BLaER1 (cell line): ENCODE measurements at regions not wholly inside any gene's neighbourhood (a gene's known extent, or its start where the extent isn't known, plus 50 kb on each side); places are given as distances from the start of the nearest gene placed in this dataset.

Experiments used
- H3K27ac ChIP-seq: shearing (Covaris generic); formaldehyde crosslinking; 2 replicates; pipeline ENCODE4 v1.8.1; 2022
- H3K27me3 ChIP-seq: shearing (Covaris generic); formaldehyde crosslinking; 2 replicates; pipeline ENCODE4 v1.8.1; 2022
- H3K36me3 ChIP-seq: shearing (Covaris generic); formaldehyde crosslinking; 2 replicates; pipeline ENCODE4 v1.8.1; 2022
- H3K4me1 ChIP-seq: shearing (Covaris generic); formaldehyde crosslinking; 2 replicates; pipeline ENCODE4 v1.8.1; 2022
- H3K4me2 ChIP-seq: shearing (Covaris generic); formaldehyde crosslinking; 2 replicates; pipeline ENCODE4 v1.8.1; 2022
- H3K4me3 ChIP-seq: shearing (Covaris generic); formaldehyde crosslinking; 2 replicates; pipeline ENCODE4 v1.8.1; 2022
- H3K9ac ChIP-seq: shearing (Covaris generic); formaldehyde crosslinking; 2 replicates; pipeline ENCODE4 v1.8.1; 2022
- H3K9me3 ChIP-seq: shearing (Covaris generic); formaldehyde crosslinking; 2 replicates; pipeline ENCODE4 v1.8.1; 2022
- H4K20me1 ChIP-seq: shearing (Covaris generic); formaldehyde crosslinking; 2 replicates; pipeline ENCODE4 v1.8.1; 2022
- Cebpa-rat ChIP-seq: shearing (Covaris generic); IDR thresholded peaks from 2 replicates; pipeline ENCODE4 v1.8.1; 2022

GRCh38 chr6:2450546-2450945, 205.1 kb upstream of the GMDS start:
- 0 out of 2 replicates have a peak overlapping the region, but pooled peaks have one; percentile 27 for H3K4me2 ChIP-seq
- no peak overlapping the region for H3K4me3 ChIP-seq
- peaks cover 12% of the 10 kb centered on the region; the same call in 1 of the 2 replicates for H3K4me1 ChIP-seq
- TF ChIP-seq Cebpa-rat = no peak
- no peaks in the 10 kb centered on the region for H3K9me3 ChIP-seq
- no peaks in the 10 kb centered on the region for H3K36me3 ChIP-seq
- no peak overlapping the region for H3K27ac ChIP-seq
- H3K27me3 ChIP-seq = no peaks in the 10 kb centered on the region
- no peak overlapping the region for H3K9ac ChIP-seq
- H4K20me1 ChIP-seq = no peaks in the 10 kb centered on the region

- TF ChIP-seq Cebpa-rat = no peak
- Histone ChIP-seq H4K20me1 (no peaks in the 10 kb centered on the region), H3K9me3 (no peaks in the 10 kb centered on the region), H3K4me2 (no peak overlapping the region), H3K4me3 (no peak overlapping the region), H3K36me3 (no peaks in the 10 kb centered on the region), H3K27ac (no peak overlapping the region), H3K4me1 (peaks cover 12% of the 10 kb centered on the region; the same call in 1 of the 2 replicates), H3K27me3 (no peaks in the 10 kb centered on the region), H3K9ac (no peak overlapping the region)
These were observed 204.2 kb upstream of the GMDS start for GRCh38 chr6:2449572-2449940.

- Histone ChIP-seq H3K9ac (no peak overlapping the region), H3K4me2 (no peak overlapping the region), H3K36me3 (no peaks in the 10 kb centered on the region), H4K20me1 (no peaks in the 10 kb centered on the region), H3K27me3 (no peaks in the 10 kb centered on the region), H3K4me1 (peaks cover 12% of the 10 kb centered on the region; the same call in 1 of the 2 replicates), H3K4me3 (no peak overlapping the region), H3K27ac (no peak overlapping the region), H3K9me3 (no peaks in the 10 kb centered on the region)
- TF ChIP-seq Cebpa-rat = no peak
These were observed 203.6 kb upstream of the GMDS start for GRCh38 chr6:2448826-2449571.

- H3K4me1 ChIP-seq = peaks cover 12% of the 10 kb centered on the region; the same call in 1 of the 2 replicates
- H4K20me1 ChIP-seq = no peaks in the 10 kb centered on the region
- no peak overlapping the region for H3K4me3 ChIP-seq
- H3K27ac ChIP-seq = no peak overlapping the region
- H3K9me3 ChIP-seq = no peaks in the 10 kb centered on the region
- no peaks in the 10 kb centered on the region for H3K27me3 ChIP-seq
- H3K36me3 ChIP-seq = no peaks in the 10 kb centered on the region
- H3K9ac ChIP-seq = no peak overlapping the region
- H3K4me2 ChIP-seq = no peak overlapping the region
- TF ChIP-seq Cebpa-rat = no peak
These were observed 202.5 kb upstream of the GMDS start for GRCh38 chr6:2447931-2448330.

GRCh38 chr6:2447318-2447920, 202.0 kb upstream of the GMDS start:
- no peaks in the 10 kb centered on the region for H3K27me3 ChIP-seq
- TF ChIP-seq Cebpa-rat = no peak
- no peak overlapping the region for H3K4me2 ChIP-seq
- no peaks in the 10 kb centered on the region for H4K20me1 ChIP-seq
- no peaks in the 10 kb centered on the region for H3K9me3 ChIP-seq
- no peak overlapping the region for H3K9ac ChIP-seq
- H3K4me1 ChIP-seq = peaks cover 12% of the 10 kb centered on the region; the same call in 1 of the 2 replicates
- H3K27ac ChIP-seq = no peak overlapping the region
- H3K4me3 ChIP-seq = no peak overlapping the region
- no peaks in the 10 kb centered on the region for H3K36me3 ChIP-seq

- no peaks in the 10 kb centered on the region for H3K4me1 ChIP-seq
- H3K9ac ChIP-seq = no peak overlapping the region
- TF ChIP-seq Cebpa-rat = no peak
- no peak overlapping the region for H3K4me3 ChIP-seq
- no peak overlapping the region for H3K27ac ChIP-seq
- H3K27me3 ChIP-seq = no peaks in the 10 kb centered on the region
- H3K9me3 ChIP-seq = no peaks in the 10 kb centered on the region
- H4K20me1 ChIP-seq = no peaks in the 10 kb centered on the region
- H3K36me3 ChIP-seq = no peaks in the 10 kb centered on the region
- H3K4me2 ChIP-seq = no peak overlapping the region
These were observed 196.4 kb upstream of the GMDS start for GRCh38 chr6:2441601-2442475.

- Histone ChIP-seq H3K9ac (no peak overlapping the region), H3K4me3 (no peak overlapping the region), H3K4me1 (no peaks in the 10 kb centered on the region), H3K27me3 (no peaks in the 10 kb centered on the region), H3K36me3 (no peaks in the 10 kb centered on the region), H3K4me2 (no peak overlapping the region), H3K27ac (no peak overlapping the region), H4K20me1 (no peaks in the 10 kb centered on the region), H3K9me3 (no peaks in the 10 kb centered on the region)
- no peak for TF ChIP-seq Cebpa-rat
These were observed 195.1 kb upstream of the GMDS start for GRCh38 chr6:2440516-2440915.

- H3K4me3 ChIP-seq = no peak overlapping the region
- no peaks in the 10 kb centered on the region for H3K9me3 ChIP-seq
- no peaks in the 10 kb centered on the region for H4K20me1 ChIP-seq
- no peaks in the 10 kb centered on the region for H3K4me1 ChIP-seq
- TF ChIP-seq Cebpa-rat = no peak
- no peak overlapping the region for H3K9ac ChIP-seq
- H3K27ac ChIP-seq = no peak overlapping the region
- no peaks in the 10 kb centered on the region for H3K27me3 ChIP-seq
- H3K36me3 ChIP-seq = no peaks in the 10 kb centered on the region
- H3K4me2 ChIP-seq = no peak overlapping the region
These were observed 194.2 kb upstream of the GMDS start for GRCh38 chr6:2439632-2440031.

GRCh38 chr6:2439082-2439481, 193.7 kb upstream of the GMDS start:
- H3K4me3 ChIP-seq = no peak overlapping the region
- H3K27ac ChIP-seq = no peak overlapping the region
- H3K9me3 ChIP-seq = no peaks in the 10 kb centered on the region
- H3K4me1 ChIP-seq = no peaks in the 10 kb centered on the region
- no peak for TF ChIP-seq Cebpa-rat
- no peaks in the 10 kb centered on the region for H4K20me1 ChIP-seq
- H3K9ac ChIP-seq = no peak overlapping the region
- no peak overlapping the region for H3K4me2 ChIP-seq
- no peaks in the 10 kb centered on the region for H3K27me3 ChIP-seq
- no peaks in the 10 kb centered on the region for H3K36me3 ChIP-seq
